ENCODE measurements at regions not wholly inside any gene's neighbourhood (a gene's known extent, or its start where the extent isn't known, plus 50 kb on each side); places are given as distances from the start of the nearest gene placed in this dataset.
A peak's percentile ranks its signal among the peaks of the same experiment; 100 is the strongest.
"Not testable (repeated sequence)": the region's sequence is repeated elsewhere in the genome, so short reads cannot be mapped to it uniquely, and the experiment has no call there.

GRCh38 chrX:42290608-42291007 is 367.3 kb upstream of the CASK start:
- H3K9me3 Mint-ChIP-seq, result no peaks in the 10 kb centered on the region
- H3K4me3 Mint-ChIP-seq, result no peak overlapping the region
- H3K4me1 Mint-ChIP-seq (ENCODE audit: low read depth in 2 of 2), result peaks cover 2 to 14% of the 10 kb centered on the region in 2 donors
- H3K27ac Mint-ChIP-seq, result no peak overlapping the region
- no peaks in the 10 kb centered on the region for H3K36me3 Mint-ChIP-seq (ENCODE audit: insufficient read depth)
- no peak for ATAC-seq (replicated peaks)
- DNase-seq, result no peak
- no peaks in the 10 kb centered on the region for H3K27me3 Mint-ChIP-seq

GRCh38 chrX:42289492-42290385 is 366.4 kb upstream of the CASK start:
- Mint-ChIP-seq H3K9me3 (no peaks in the 10 kb centered on the region), H3K4me1 (ENCODE audit: low read depth in 2 of 2) (peaks cover 2 to 14% of the 10 kb centered on the region in 2 donors), H3K4me3 (no peak overlapping the region), H3K36me3 (ENCODE audit: insufficient read depth) (no peaks in the 10 kb centered on the region), H3K27ac (no peak overlapping the region), H3K27me3 (no peaks in the 10 kb centered on the region)
- DNase-seq, result no peak
- no peak for ATAC-seq (replicated peaks)

GRCh38 chrX:42285681-42286080 is 362.3 kb upstream of the CASK start:
- not testable (repeated sequence) for ATAC-seq (replicated peaks); H3K9me3 Mint-ChIP-seq; H3K36me3 Mint-ChIP-seq (ENCODE audit: insufficient read depth); H3K4me3 Mint-ChIP-seq; DNase-seq; H3K27me3 Mint-ChIP-seq; H3K27ac Mint-ChIP-seq
- H3K4me1 Mint-ChIP-seq (ENCODE audit: low read depth in 2 of 2), result peaks cover 2 to 10% of the 10 kb centered on the region in 2 donors

GRCh38 chrX:42276982-42277690 is 353.8 kb upstream of the CASK start:
- no peaks in the 10 kb centered on the region for H3K27me3 Mint-ChIP-seq
- no peaks in the 10 kb centered on the region for H3K36me3 Mint-ChIP-seq (ENCODE audit: insufficient read depth)
- DNase-seq (no peak), ATAC-seq (replicated peaks) (no peak)
- H3K4me1 Mint-ChIP-seq (ENCODE audit: low read depth in 2 of 2), result no peaks in the 10 kb centered on the region
- H3K4me3 Mint-ChIP-seq, result no peak overlapping the region
- H3K9me3 Mint-ChIP-seq, result no peaks in the 10 kb centered on the region
- H3K27ac Mint-ChIP-seq, result no peak overlapping the region

- no peak for DNase-seq
- Mint-ChIP-seq H3K27me3 (no peaks in the 10 kb centered on the region), H3K4me1 (ENCODE audit: low read depth in 2 of 2) (no peaks in the 10 kb centered on the region), H3K9me3 (no peaks in the 10 kb centered on the region), H3K36me3 (ENCODE audit: insufficient read depth) (no peaks in the 10 kb centered on the region), H3K27ac (no peak overlapping the region), H3K4me3 (no peak overlapping the region)
- no peak for ATAC-seq (replicated peaks)
These were observed 350.8 kb upstream of the CASK start for GRCh38 chrX:42274151-42274550.

- no peak for ATAC-seq (replicated peaks)
- DNase-seq, result no peak
- Mint-ChIP-seq H3K9me3 (no peaks in the 10 kb centered on the region), H3K36me3 (ENCODE audit: insufficient read depth) (no peaks in the 10 kb centered on the region), H3K4me1 (ENCODE audit: low read depth in 2 of 2) (peaks cover 0 to 3% of the 10 kb centered on the region in 2 donors), H3K27ac (no peak overlapping the region), H3K27me3 (no peaks in the 10 kb centered on the region), H3K4me3 (no peak overlapping the region)
These were observed 350.0 kb upstream of the CASK start for GRCh38 chrX:42273387-42273786.

- Mint-ChIP-seq H3K36me3 (ENCODE audit: insufficient read depth) (no peaks in the 10 kb centered on the region), H3K27me3 (no peaks in the 10 kb centered on the region), H3K4me1 (ENCODE audit: low read depth in 2 of 2) (peaks cover 0 to 3% of the 10 kb centered on the region in 2 donors), H3K9me3 (no peaks in the 10 kb centered on the region), H3K27ac (no peak overlapping the region), H3K4me3 (no peak overlapping the region)
- ATAC-seq (replicated peaks) (no peak), DNase-seq (no peak)
These were observed 345.8 kb upstream of the CASK start for GRCh38 chrX:42269186-42269585.

- H3K27ac Mint-ChIP-seq, result peak overlapping the region in 1 of 2 donors; percentile 59
- no peaks in the 10 kb centered on the region for H3K27me3 Mint-ChIP-seq
- no peaks in the 10 kb centered on the region for H3K36me3 Mint-ChIP-seq (ENCODE audit: insufficient read depth)
- DNase-seq (no peak), ATAC-seq (replicated peaks) (no peak)
- no peaks in the 10 kb centered on the region for H3K9me3 Mint-ChIP-seq
- no peak overlapping the region for H3K4me3 Mint-ChIP-seq
- H3K4me1 Mint-ChIP-seq (ENCODE audit: low read depth in 2 of 2), result peaks cover 0 to 6% of the 10 kb centered on the region in 2 donors
These were observed 337.5 kb upstream of the CASK start for GRCh38 chrX:42260854-42261253.

- no peak for ATAC-seq (replicated peaks)
These were observed 324.9 kb upstream of the CASK start for GRCh38 chrX:42248226-42248625.

GRCh38 chrX:42247241-42247640 is 323.9 kb upstream of the CASK start:
- no peak overlapping the region for H3K4me3 Mint-ChIP-seq
- ATAC-seq (replicated peaks) (no peak), DNase-seq (no peak)
- no peak overlapping the region for H3K27ac Mint-ChIP-seq
- H3K36me3 Mint-ChIP-seq (ENCODE audit: insufficient read depth), result no peaks in the 10 kb centered on the region
- no peaks in the 10 kb centered on the region for H3K27me3 Mint-ChIP-seq
- peaks cover 0 to 4% of the 10 kb centered on the region in 2 donors for H3K4me1 Mint-ChIP-seq (ENCODE audit: low read depth in 2 of 2)
- H3K9me3 Mint-ChIP-seq, result no peaks in the 10 kb centered on the region

More at GRCh38 chrX:42248226-42248625, 324.9 kb upstream of the CASK start:
- Mint-ChIP-seq H3K9me3 (no peaks in the 10 kb centered on the region), H3K4me3 (no peak overlapping the region), H3K4me1 (ENCODE audit: low read depth in 2 of 2) (peaks cover 0 to 4% of the 10 kb centered on the region in 2 donors), H3K27ac (no peak overlapping the region), H3K36me3 (ENCODE audit: insufficient read depth) (no peaks in the 10 kb centered on the region), H3K27me3 (no peaks in the 10 kb centered on the region)
- no peak for DNase-seq

- DNase-seq, result no peak
- Mint-ChIP-seq H3K27ac (no peak overlapping the region), H3K27me3 (no peaks in the 10 kb centered on the region), H3K9me3 (no peaks in the 10 kb centered on the region), H3K4me1 (ENCODE audit: low read depth in 2 of 2) (peaks cover 0 to 4% of the 10 kb centered on the region in 2 donors), H3K36me3 (ENCODE audit: insufficient read depth) (no peaks in the 10 kb centered on the region), H3K4me3 (no peak overlapping the region)
- ATAC-seq (replicated peaks), result no peak
These were observed 323.5 kb upstream of the CASK start for GRCh38 chrX:42246814-42247213.

- ATAC-seq (replicated peaks), result no peak
- no peak overlapping the region for H3K4me3 Mint-ChIP-seq
- H3K36me3 Mint-ChIP-seq (ENCODE audit: insufficient read depth), result no peaks in the 10 kb centered on the region
- peaks cover 0 to 2% of the 10 kb centered on the region in 2 donors for H3K4me1 Mint-ChIP-seq (ENCODE audit: low read depth in 2 of 2)
- H3K27ac Mint-ChIP-seq, result no peak overlapping the region
- DNase-seq, result no peak
- no peaks in the 10 kb centered on the region for H3K27me3 Mint-ChIP-seq
- H3K9me3 Mint-ChIP-seq, result no peaks in the 10 kb centered on the region
These were observed 318.6 kb upstream of the CASK start for GRCh38 chrX:42242004-42242403.

- H3K4me3 Mint-ChIP-seq, result no peak overlapping the region
These were observed 318.1 kb upstream of the CASK start for GRCh38 chrX:42241421-42241820.

GRCh38 chrX:42237956-42238355 is 314.6 kb upstream of the CASK start:
- H3K4me1 Mint-ChIP-seq (ENCODE audit: low read depth in 2 of 2), result peaks cover 0 to 2% of the 10 kb centered on the region in 2 donors
- no peak overlapping the region for H3K27ac Mint-ChIP-seq
- no peaks in the 10 kb centered on the region for H3K27me3 Mint-ChIP-seq
- no peaks in the 10 kb centered on the region for H3K9me3 Mint-ChIP-seq
- no peak overlapping the region for H3K4me3 Mint-ChIP-seq
- no peak for ATAC-seq (replicated peaks)
- no peaks in the 10 kb centered on the region for H3K36me3 Mint-ChIP-seq (ENCODE audit: insufficient read depth)
- no peak for DNase-seq

More at GRCh38 chrX:42241421-42241820, 318.1 kb upstream of the CASK start:
- no peak for ATAC-seq (replicated peaks)
- no peak for DNase-seq
- Mint-ChIP-seq H3K27ac (no peak overlapping the region), H3K9me3 (no peaks in the 10 kb centered on the region), H3K36me3 (ENCODE audit: insufficient read depth) (no peaks in the 10 kb centered on the region), H3K27me3 (no peaks in the 10 kb centered on the region), H3K4me1 (ENCODE audit: low read depth in 2 of 2) (peaks cover 0 to 2% of the 10 kb centered on the region in 2 donors)
